H9 (cell line): ENCODE measurements at regions not wholly inside any gene's neighbourhood (a gene's known extent, or its start where the extent isn't known, plus 50 kb on each side); places are given as distances from the start of the nearest gene placed in this dataset.
A peak's percentile ranks its signal among the peaks of the same experiment; 100 is the strongest.

ENCODE experiments used
- DNase-seq: peaks from one replicate; pipeline ENCODE4 v3.0.0-alpha.2; 2017
- H2AFZ ChIP-seq: one replicate; pipeline ENCODE4 v1.6.1; 2013; ENCODE audit warnings: mild to moderate bottlenecking, low read length, control low read depth, moderate library complexity
- H2AK5ac ChIP-seq: 2 replicates; pipeline ENCODE4 v1.6.1; 2013; ENCODE audit warnings: low read length, control low read depth, mixed read lengths; ENCODE audit not compliant: insufficient read length
- H2BK120ac ChIP-seq: one replicate; pipeline ENCODE4 v1.6.1; 2013; ENCODE audit warnings: low read depth, mild to moderate bottlenecking, low read length, control low read depth, inconsistent platforms; ENCODE audit not compliant: poor library complexity, severe bottlenecking
- H2BK12ac ChIP-seq: 2 replicates; pipeline ENCODE4 v1.6.1; 2013; ENCODE audit warnings: low read length, control low read depth, mixed read lengths, low read depth; ENCODE audit not compliant: insufficient read length
- H2BK15ac ChIP-seq: 2 replicates; pipeline ENCODE4 v1.6.1; 2013; ENCODE audit warnings: low read depth, low read length, control low read depth
- H2BK20ac ChIP-seq: one replicate; pipeline ENCODE4 v1.6.1; 2013; ENCODE audit warnings: low read depth, mild to moderate bottlenecking, low read length, control low read depth, inconsistent platforms; ENCODE audit not compliant: poor library complexity, severe bottlenecking
- H2BK5ac ChIP-seq: 2 replicates; pipeline ENCODE4 v1.6.1; 2013; ENCODE audit warnings: low read length, control low read depth, mixed read lengths; ENCODE audit not compliant: insufficient read length
- H3K14ac ChIP-seq: 2 replicates; pipeline ENCODE4 v1.6.1; 2013; ENCODE audit warnings: low read length, control low read depth; ENCODE audit not compliant: insufficient read depth
- H3K18ac ChIP-seq: 2 replicates; pipeline ENCODE4 v1.6.1; 2013; ENCODE audit warnings: low read depth, mild to moderate bottlenecking, mixed read lengths, low read length, control low read depth; ENCODE audit not compliant: insufficient read length
- H3K23ac ChIP-seq: 2 replicates; pipeline ENCODE4 v1.6.1; 2013; ENCODE audit warnings: low read length, control low read depth, mixed read lengths, low read depth; ENCODE audit not compliant: insufficient read length
- H3K23me2 ChIP-seq: 2 replicates; pipeline ENCODE4 v1.6.1; 2013; ENCODE audit warnings: low read depth, mild to moderate bottlenecking, mixed read lengths, low read length, control low read depth; ENCODE audit not compliant: insufficient read length, poor library complexity, severe bottlenecking
- H3K27ac ChIP-seq: 2 replicates; pipeline ENCODE4 v1.5.1; 2013; ENCODE audit warnings: low read length, control low read depth, mixed read lengths, low read depth; ENCODE audit not compliant: insufficient read length
- H3K27me3 ChIP-seq: 2 replicates; pipeline ENCODE4 v1.6.1; 2013; ENCODE audit warnings: low read length, control low read depth, inconsistent platforms; ENCODE audit not compliant: insufficient read depth
- H3K4ac ChIP-seq: 2 replicates; pipeline ENCODE4 v1.6.1; 2013; ENCODE audit warnings: low read depth, mild to moderate bottlenecking, control low read depth, inconsistent platforms, low read length, moderate library complexity
- H3K4me1 ChIP-seq: 2 replicates; pipeline ENCODE4 v1.6.1; 2013; ENCODE audit warnings: low read length, control low read depth, inconsistent platforms; ENCODE audit not compliant: insufficient read depth
- H3K4me2 ChIP-seq: 2 replicates; pipeline ENCODE4 v1.6.1; 2013; ENCODE audit warnings: low read length, control low read depth, mixed read lengths; ENCODE audit not compliant: insufficient read length, insufficient read depth
- H3K56ac ChIP-seq: 2 replicates; pipeline ENCODE4 v1.6.1; 2013; ENCODE audit warnings: low read depth, mild to moderate bottlenecking, mixed read lengths, low read length, control low read depth; ENCODE audit not compliant: insufficient read length
- H3K79me1 ChIP-seq: 2 replicates; pipeline ENCODE4 v1.6.1; 2013; ENCODE audit warnings: low read depth, mild to moderate bottlenecking, moderate library complexity, low read length, control low read depth, inconsistent platforms; ENCODE audit not compliant: insufficient read depth, poor library complexity, severe bottlenecking
- H3K79me2 ChIP-seq: 2 replicates; pipeline ENCODE4 v1.6.1; 2013; ENCODE audit warnings: low read length, control low read depth, inconsistent platforms; ENCODE audit not compliant: insufficient read depth
- H3K9ac ChIP-seq: 2 replicates; pipeline ENCODE4 v1.6.1; 2013; ENCODE audit warnings: low read length, control low read depth, mixed read lengths; ENCODE audit not compliant: insufficient read length; ENCODE audit errors: extremely low read depth
- H3K9me3 ChIP-seq: one replicate; pipeline ENCODE4 v1.6.1; 2013; ENCODE audit warnings: low read depth, low read length, inconsistent platforms; ENCODE audit not compliant: control insufficient read depth
- H3T11ph ChIP-seq: one replicate; pipeline ENCODE4 v1.6.1; 2013; ENCODE audit warnings: mild to moderate bottlenecking, low read length, control low read depth, inconsistent platforms
- H4K20me1 ChIP-seq: one replicate; pipeline ENCODE4 v1.6.1; 2013; ENCODE audit not compliant: control insufficient read depth, insufficient read length, insufficient read depth
- H4K5ac ChIP-seq: 2 replicates; pipeline ENCODE4 v1.6.1; 2013; ENCODE audit warnings: low read depth, mild to moderate bottlenecking, mixed read lengths, low read length, control low read depth; ENCODE audit not compliant: insufficient read length
- H4K8ac ChIP-seq: replicated peaks from 2 replicates; pipeline ENCODE4 v1.6.1; 2013; ENCODE audit warnings: low read length, control low read depth, mixed read lengths, low read depth; ENCODE audit not compliant: insufficient read length
- H4K91ac ChIP-seq: 2 replicates; pipeline ENCODE4 v1.6.1; 2013; ENCODE audit warnings: low read depth, mild to moderate bottlenecking, moderate library complexity, mixed read lengths, low read length, control low read depth; ENCODE audit not compliant: insufficient read length
- H3K27ac Mint-ChIP-seq, 3 experiments: 2 replicates in 2 of 3; 3 replicates in 1 of 3; pipeline ENCODE4 v1.8.0; 2020 to 2021; ENCODE audit warnings: mixed read lengths in 3 of 3, mild to moderate bottlenecking in 1 of 3, moderate library complexity in 1 of 3
- H3K27me3 Mint-ChIP-seq: 2 replicates; pipeline ENCODE4 v1.8.0; 2021; ENCODE audit warnings: low read depth, mild to moderate bottlenecking, moderate library complexity, mixed read lengths
- H3K36me3 Mint-ChIP-seq, 3 experiments: 2 replicates in 2 of 3; 3 replicates in 1 of 3; pipeline ENCODE4 v1.8.0; 2020 to 2021; ENCODE audit warnings: low read depth in 3 of 3, mixed read lengths in 3 of 3; ENCODE audit not compliant: insufficient read depth in 1 of 3
- H3K4me1 Mint-ChIP-seq, 2 experiments: 2 replicates each; pipeline ENCODE4 v1.8.0; 2020; ENCODE audit warnings: mixed read lengths in 2 of 2
- H3K4me3 Mint-ChIP-seq, 2 experiments: 2 replicates in 1 of 2; 3 replicates in 1 of 2; pipeline ENCODE4 v1.8.0; 2020 to 2021; ENCODE audit warnings: mild to moderate bottlenecking in 2 of 2, mixed read lengths in 2 of 2, moderate library complexity in 1 of 2
- H3K9me3 Mint-ChIP-seq, 2 experiments: 2 replicates in 1 of 2; 3 replicates in 1 of 2; pipeline ENCODE4 v1.8.0; 2020; ENCODE audit warnings: mild to moderate bottlenecking in 2 of 2, mixed read lengths in 2 of 2, moderate library complexity in 1 of 2
- TF ChIP-seq, protein P1 (sequence below): fragments of 200-600 bp; sonication (generic); conservative IDR thresholded peaks from 3 replicates; pipeline ENCODE4 v1.8.0; 2021; ENCODE audit warnings: antibody characterized with exemption, mild to moderate bottlenecking

DNA sequence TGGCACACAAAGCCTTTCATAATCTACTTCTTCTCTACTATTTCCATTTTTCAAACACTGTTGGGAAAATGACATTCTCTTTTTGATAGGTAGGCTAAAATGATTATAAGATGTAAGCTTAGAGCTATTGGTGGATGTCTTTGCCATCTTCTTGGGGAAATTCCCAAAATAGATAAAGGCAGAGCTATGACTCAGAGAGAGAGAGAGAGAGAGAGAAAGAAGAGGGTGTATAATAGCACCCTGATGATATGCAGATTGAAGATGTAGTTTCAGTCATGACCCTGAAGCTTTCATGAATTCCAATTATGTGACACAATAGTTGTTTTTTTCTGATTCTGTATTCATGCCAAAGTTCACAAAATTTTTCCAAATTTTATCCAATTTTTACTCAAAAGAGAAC, 529.1 kb downstream of the HS3ST4 start:
- H2BK15ac ChIP-seq = no peak overlapping the region
- TF ChIP-seq, protein P1, sequence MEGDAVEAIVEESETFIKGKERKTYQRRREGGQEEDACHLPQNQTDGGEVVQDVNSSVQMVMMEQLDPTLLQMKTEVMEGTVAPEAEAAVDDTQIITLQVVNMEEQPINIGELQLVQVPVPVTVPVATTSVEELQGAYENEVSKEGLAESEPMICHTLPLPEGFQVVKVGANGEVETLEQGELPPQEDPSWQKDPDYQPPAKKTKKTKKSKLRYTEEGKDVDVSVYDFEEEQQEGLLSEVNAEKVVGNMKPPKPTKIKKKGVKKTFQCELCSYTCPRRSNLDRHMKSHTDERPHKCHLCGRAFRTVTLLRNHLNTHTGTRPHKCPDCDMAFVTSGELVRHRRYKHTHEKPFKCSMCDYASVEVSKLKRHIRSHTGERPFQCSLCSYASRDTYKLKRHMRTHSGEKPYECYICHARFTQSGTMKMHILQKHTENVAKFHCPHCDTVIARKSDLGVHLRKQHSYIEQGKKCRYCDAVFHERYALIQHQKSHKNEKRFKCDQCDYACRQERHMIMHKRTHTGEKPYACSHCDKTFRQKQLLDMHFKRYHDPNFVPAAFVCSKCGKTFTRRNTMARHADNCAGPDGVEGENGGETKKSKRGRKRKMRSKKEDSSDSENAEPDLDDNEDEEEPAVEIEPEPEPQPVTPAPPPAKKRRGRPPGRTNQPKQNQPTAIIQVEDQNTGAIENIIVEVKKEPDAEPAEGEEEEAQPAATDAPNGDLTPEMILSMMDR = no peak
- no peak overlapping the region for H2BK20ac ChIP-seq
- no peak overlapping the region for H3T11ph ChIP-seq
- Mint-ChIP-seq H3K27ac (peak overlapping the region; percentile 24 to 98 (median 94)), H3K9me3 (no peaks in the 10 kb centered on the region), H3K36me3 (no peaks in the 10 kb centered on the region), H3K4me3 (peak overlapping the region; percentile 4 to 61; a peak in 2 of 5 replicates), H3K27me3 (no peaks in the 10 kb centered on the region), H3K4me1 (peaks cover 57 to 61% of the 10 kb centered on the region in 2 experiments)
- no peak overlapping the region for H2AFZ ChIP-seq
- no peak overlapping the region for H2AK5ac ChIP-seq
- H3K23me2 ChIP-seq = no peaks in the 10 kb centered on the region
- peak overlapping the region; percentile 100 for H3K27ac ChIP-seq
- H3K14ac ChIP-seq = no peak overlapping the region
- H4K8ac ChIP-seq = no peak overlapping the region
- no peak overlapping the region for H2BK120ac ChIP-seq
- H3K56ac ChIP-seq = no peak overlapping the region
- H3K9ac ChIP-seq = no peak overlapping the region
- no peak for DNase-seq
- H3K9me3 ChIP-seq = no peaks in the 10 kb centered on the region
- H3K4me1 ChIP-seq = peaks cover 8% of the 10 kb centered on the region
- H3K4me2 ChIP-seq = peak overlapping the region; percentile 55
- H2BK12ac ChIP-seq = no peak overlapping the region
- no peak overlapping the region for H4K5ac ChIP-seq
- no peak overlapping the region for H2BK5ac ChIP-seq
- no peaks in the 10 kb centered on the region for H3K79me1 ChIP-seq
- no peak overlapping the region for H3K23ac ChIP-seq
- H4K91ac ChIP-seq = no peak overlapping the region
- no peaks in the 10 kb centered on the region for H3K27me3 ChIP-seq
- no peak overlapping the region for H3K18ac ChIP-seq
- H3K4ac ChIP-seq = no peak overlapping the region
- H3K79me2 ChIP-seq = no peaks in the 10 kb centered on the region
- H4K20me1 ChIP-seq = no peaks in the 10 kb centered on the region
